SU-DHL-6 (cell line): ENCODE measurements at regions not wholly inside any gene's neighbourhood (a gene's known extent, or its start where the extent isn't known, plus 50 kb on each side); places are given as distances from the start of the nearest gene placed in this dataset.
"Not testable (repeated sequence)": the region's sequence is repeated elsewhere in the genome, so short reads cannot be mapped to it uniquely, and the experiment has no call there.

Source experiments
- H2AFZ ChIP-seq: fragments of 200-600 bp; sonication (generic); 2 replicates; pipeline ENCODE4 v1.6.1; 2014; ENCODE audit warnings: low read depth, mild to moderate bottlenecking, moderate library complexity, mixed read lengths, antibody characterized with exemption, low read length; ENCODE audit not compliant: severe bottlenecking
- H3F3A ChIP-seq: fragments of 200-600 bp; shearing (Covaris generic); 2 replicates; pipeline ENCODE4 v1.6.0; 2016; ENCODE audit warnings: antibody characterized with exemption, mild to moderate bottlenecking; ENCODE audit not compliant: insufficient read depth
- H3K27ac ChIP-seq: fragments of 200-600 bp; sonication (generic); 2 replicates; pipeline ENCODE4 v1.5.1; 2016; ENCODE audit warnings: low read depth, mild to moderate bottlenecking, low read length, moderate library complexity, mixed read lengths
- H3K27me3 ChIP-seq: fragments of 200-600 bp; sonication (generic), shearing (Covaris generic); 2 replicates; pipeline ENCODE4 v1.6.0; 2014; ENCODE audit warnings: mild to moderate bottlenecking, low read length
- H3K36me3 ChIP-seq: fragments of 200-600 bp; sonication (generic); 2 replicates; pipeline ENCODE4 v1.6.1; 2014; ENCODE audit warnings: mild to moderate bottlenecking, low read length, mixed read lengths
- H3K4me2 ChIP-seq: fragments of 300-600, 200-600 bp; shearing (Covaris generic), sonication (generic); 2 replicates; pipeline ENCODE4 v1.6.0; 2014; ENCODE audit warnings: low read length, low read depth, mild to moderate bottlenecking; ENCODE audit not compliant: poor library complexity, severe bottlenecking
- H3K4me3 ChIP-seq: fragments of 200-600 bp; sonication (generic); 2 replicates; pipeline ENCODE4 v1.5.1; 2014; ENCODE audit warnings: antibody characterized with exemption, low read length, mild to moderate bottlenecking, mixed read lengths; ENCODE audit not compliant: insufficient read depth, poor library complexity, severe bottlenecking
- H3K79me2 ChIP-seq: fragments of 200-600 bp; sonication (generic); 2 replicates; pipeline ENCODE4 v1.6.1; 2014; ENCODE audit warnings: mild to moderate bottlenecking, low read length, moderate library complexity; ENCODE audit not compliant: insufficient read depth
- H3K9ac ChIP-seq: fragments of 200-600 bp; sonication (generic); 2 replicates; pipeline ENCODE4 v1.7.0; 2014; ENCODE audit warnings: mild to moderate bottlenecking, low read length
- H3K9me2 ChIP-seq: fragments of 200-600 bp; sonication (generic); replicated peaks from 2 replicates; pipeline ENCODE4 v1.6.1; 2014; ENCODE audit warnings: low read length; ENCODE audit not compliant: insufficient read depth
- H3K9me3 ChIP-seq: fragments of 200-600 bp; sonication (generic); 2 replicates; pipeline ENCODE4 v1.6.1; 2014; ENCODE audit warnings: low read length, mixed read lengths; ENCODE audit not compliant: insufficient read depth
- H4K20me1 ChIP-seq: fragments of 200-600 bp; sonication (generic); 2 replicates; pipeline ENCODE4 v1.6.1; 2014; ENCODE audit warnings: low read depth, mild to moderate bottlenecking, antibody characterized with exemption, low read length, moderate library complexity, mixed read lengths
- CTCF ChIP-seq: fragments of 200-600 bp; sonication (generic); IDR thresholded peaks from one replicate; pipeline ENCODE4 v1.5.1; 2017; ENCODE audit warnings: antibody characterized with exemption, mild to moderate bottlenecking, low read length, moderate library complexity; ENCODE audit not compliant: insufficient read depth, poor library complexity, severe bottlenecking
- EZH2phosphoT487 ChIP-seq: fragments of 200-600 bp; sonication (generic), shearing (Covaris generic); conservative IDR thresholded peaks from 2 replicates; pipeline ENCODE4 v1.6.1; 2018; ENCODE audit warnings: mild to moderate bottlenecking, antibody characterized with exemption, low read length, moderate library complexity, mixed read lengths

- H3K79me2 ChIP-seq, result no peaks in the 10 kb centered on the region
- no peaks in the 10 kb centered on the region for H3F3A ChIP-seq
- no peak overlapping the region for H3K4me2 ChIP-seq
- H4K20me1 ChIP-seq, result no peaks in the 10 kb centered on the region
- no peak for TF ChIP-seq CTCF
- no peak for TF ChIP-seq EZH2phosphoT487
- no peak overlapping the region for H3K9ac ChIP-seq
- H3K27me3 ChIP-seq, result no peaks in the 10 kb centered on the region
- H3K9me2 ChIP-seq, result no peaks in the 10 kb centered on the region
- no peak overlapping the region for H2AFZ ChIP-seq
- no peak overlapping the region for H3K27ac ChIP-seq
- H3K4me3 ChIP-seq, result no peak overlapping the region
- H3K36me3 ChIP-seq, result no peaks in the 10 kb centered on the region
- no peaks in the 10 kb centered on the region for H3K9me3 ChIP-seq
Observed at GRCh38 chr4:171246948-171247347, 566.3 kb upstream of the GALNTL6 start.

- Histone ChIP-seq H3K36me3 (no peaks in the 10 kb centered on the region), H3K27me3 (no peaks in the 10 kb centered on the region), H2AFZ (no peak overlapping the region), H3K4me2 (no peak overlapping the region), H3F3A (no peaks in the 10 kb centered on the region), H3K4me3 (no peak overlapping the region), H3K9me2 (no peaks in the 10 kb centered on the region), H4K20me1 (no peaks in the 10 kb centered on the region), H3K9ac (no peak overlapping the region), H3K9me3 (no peaks in the 10 kb centered on the region), H3K79me2 (no peaks in the 10 kb centered on the region), H3K27ac (no peak overlapping the region)
- no peak for TF ChIP-seq CTCF
- TF ChIP-seq EZH2phosphoT487, result no peak
Observed at GRCh38 chr4:171242831-171243230, 570.4 kb upstream of the GALNTL6 start.

DNA sequence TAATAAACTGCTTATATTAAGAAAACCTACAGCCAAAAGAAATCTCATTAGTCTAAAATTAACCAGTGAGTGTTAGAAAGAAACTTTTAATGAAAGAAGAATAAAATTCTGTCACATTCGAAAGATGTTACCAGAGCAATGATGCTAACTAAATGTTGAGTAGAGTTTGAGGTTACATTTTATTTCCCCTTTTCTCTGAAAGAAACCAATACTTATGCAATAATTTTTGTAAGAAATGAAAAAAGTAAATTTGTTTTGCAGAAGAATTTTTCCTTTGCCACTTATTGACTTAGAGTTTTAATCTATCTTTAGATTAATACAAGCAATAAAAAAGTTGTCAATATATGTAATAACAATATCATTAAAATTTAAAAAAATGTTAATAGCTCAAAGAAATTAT is 574.0 kb upstream of the GALNTL6 start:
- Histone ChIP-seq H3K36me3 (no peaks in the 10 kb centered on the region), H3K27ac (no peak overlapping the region), H3K9ac (no peak overlapping the region), H3K4me2 (no peak overlapping the region), H3K4me3 (no peak overlapping the region), H2AFZ (no peak overlapping the region), H4K20me1 (no peaks in the 10 kb centered on the region), H3K79me2 (no peaks in the 10 kb centered on the region), H3K27me3 (no peaks in the 10 kb centered on the region), H3K9me3 (no peaks in the 10 kb centered on the region), H3K9me2 (no peaks in the 10 kb centered on the region), H3F3A (no peaks in the 10 kb centered on the region)
- TF ChIP-seq EZH2phosphoT487 (no peak), CTCF (no peak)

DNA sequence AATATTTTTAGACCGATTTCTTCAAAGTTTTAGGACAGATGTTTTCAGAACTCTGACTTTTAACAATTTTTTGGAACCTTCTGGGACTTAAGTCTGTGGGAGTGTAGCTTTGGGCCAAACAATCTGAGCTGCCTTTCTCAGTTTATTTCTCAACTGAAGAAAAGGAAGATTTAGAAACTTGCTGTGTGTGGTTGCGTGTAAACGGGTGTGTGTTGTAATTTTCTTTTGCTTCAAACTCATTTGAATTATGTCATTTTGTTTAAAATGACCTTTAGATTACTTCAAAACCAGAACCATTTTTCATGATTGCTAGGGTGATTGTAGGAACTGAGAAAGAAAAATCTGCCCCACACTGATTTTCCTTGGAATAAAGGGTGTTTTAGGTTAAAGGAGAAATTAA is 577.7 kb upstream of the GALNTL6 start:
- no peak overlapping the region for H2AFZ ChIP-seq
- no peaks in the 10 kb centered on the region for H3K9me2 ChIP-seq
- no peak overlapping the region for H3K9ac ChIP-seq
- no peaks in the 10 kb centered on the region for H3K9me3 ChIP-seq
- H3K4me3 ChIP-seq, result no peak overlapping the region
- no peaks in the 10 kb centered on the region for H3K36me3 ChIP-seq
- H3F3A ChIP-seq, result no peaks in the 10 kb centered on the region
- no peak overlapping the region for H3K27ac ChIP-seq
- H3K79me2 ChIP-seq, result no peaks in the 10 kb centered on the region
- no peaks in the 10 kb centered on the region for H4K20me1 ChIP-seq
- no peak overlapping the region for H3K4me2 ChIP-seq
- TF ChIP-seq CTCF (no peak), EZH2phosphoT487 (no peak)
- H3K27me3 ChIP-seq, result no peaks in the 10 kb centered on the region

- not testable (repeated sequence) for H3K27ac ChIP-seq, H3K4me2 ChIP-seq, H3K9me2 ChIP-seq, H3K27me3 ChIP-seq, H2AFZ ChIP-seq, H4K20me1 ChIP-seq, H3K4me3 ChIP-seq, H3K36me3 ChIP-seq, H3F3A ChIP-seq, H3K9ac ChIP-seq, H3K79me2 ChIP-seq, H3K9me3 ChIP-seq
Observed at GRCh38 chr4:171229354-171229753, 583.9 kb upstream of the GALNTL6 start.
